NCI-H748 (cell line): ENCODE measurements at regions not wholly inside any gene's neighbourhood (a gene's known extent, or its start where the extent isn't known, plus 50 kb on each side); places are given as distances from the start of the nearest gene placed in this dataset.
"Not testable (repeated sequence)": the region's sequence is repeated elsewhere in the genome, so short reads cannot be mapped to it uniquely, and the experiment has no call there.

Experiments used
- DNase-seq: peaks from one replicate; lab custom pipeline; 2025; ENCODE audit not compliant: unreplicated experiment; lab: John Stamatoyannopoulos, UW

DNA sequence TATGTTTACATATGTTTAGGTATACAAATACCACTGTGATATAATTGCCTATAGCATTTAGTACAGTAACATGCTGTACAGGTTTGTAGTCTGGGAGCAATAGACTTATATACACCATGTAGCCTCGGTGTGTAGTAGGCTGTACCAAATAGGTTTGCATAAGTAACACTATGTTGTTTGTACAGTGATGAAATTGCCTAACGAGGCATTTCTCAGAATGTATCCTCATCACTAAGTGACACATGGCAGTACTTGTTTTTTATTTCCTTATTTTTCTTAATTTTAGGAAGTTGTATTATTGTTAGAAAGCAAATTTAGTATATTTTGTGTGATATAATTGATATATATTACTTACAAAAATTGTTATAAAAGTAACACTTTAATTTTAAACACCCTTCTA, 840.9 kb downstream of the LTN1 start:
- DNase-seq = no peak

DNA sequence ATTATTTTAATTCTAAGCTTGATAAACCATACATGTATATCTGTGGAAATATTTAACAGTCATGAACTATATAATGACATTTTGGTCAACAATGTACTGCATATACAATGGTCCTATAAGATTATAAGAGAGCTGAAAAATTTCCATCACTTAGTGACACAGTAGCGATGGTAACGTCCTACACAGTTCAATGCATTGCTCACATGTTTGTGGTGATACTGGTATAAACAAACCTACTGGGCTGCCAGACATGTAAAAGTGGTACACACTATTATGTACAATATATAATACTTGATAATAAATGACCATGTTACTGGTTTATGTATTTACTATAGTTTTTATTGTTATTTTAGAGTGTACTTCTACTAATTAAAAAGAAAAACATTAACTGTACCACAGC, 841.9 kb downstream of the LTN1 start:
- no peak for DNase-seq

DNA sequence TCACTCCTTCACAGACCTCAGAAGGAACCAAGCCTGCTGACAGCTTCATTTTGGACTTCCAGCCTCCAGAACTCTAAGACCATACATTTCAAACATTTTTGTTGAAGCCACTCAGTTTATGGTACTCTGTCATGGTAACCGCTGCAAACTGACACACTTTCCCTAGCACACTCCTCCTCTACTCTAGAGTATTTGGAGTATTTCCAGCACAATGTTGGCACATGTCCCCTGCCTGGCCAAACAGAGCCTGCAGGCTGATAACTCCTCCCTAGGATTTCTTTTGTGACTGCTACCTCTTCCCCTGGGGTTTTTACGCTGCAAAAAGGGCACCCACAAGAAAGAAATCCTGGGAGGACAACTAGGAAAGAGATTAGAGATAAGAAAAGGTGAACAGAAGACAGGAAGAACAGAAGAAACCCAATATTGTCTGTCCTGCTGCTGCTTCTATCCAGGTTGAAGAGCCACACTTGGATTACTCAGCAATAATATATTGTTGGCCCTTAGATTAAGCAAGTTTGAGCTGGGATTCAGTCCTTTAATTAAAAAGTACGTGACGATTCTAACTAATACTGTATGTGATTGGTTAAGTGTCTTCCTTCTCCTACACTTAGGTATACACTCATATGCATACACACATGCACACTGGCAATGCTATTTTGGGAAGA, 844.1 kb downstream of the LTN1 start:
- DNase-seq = no peak

DNA sequence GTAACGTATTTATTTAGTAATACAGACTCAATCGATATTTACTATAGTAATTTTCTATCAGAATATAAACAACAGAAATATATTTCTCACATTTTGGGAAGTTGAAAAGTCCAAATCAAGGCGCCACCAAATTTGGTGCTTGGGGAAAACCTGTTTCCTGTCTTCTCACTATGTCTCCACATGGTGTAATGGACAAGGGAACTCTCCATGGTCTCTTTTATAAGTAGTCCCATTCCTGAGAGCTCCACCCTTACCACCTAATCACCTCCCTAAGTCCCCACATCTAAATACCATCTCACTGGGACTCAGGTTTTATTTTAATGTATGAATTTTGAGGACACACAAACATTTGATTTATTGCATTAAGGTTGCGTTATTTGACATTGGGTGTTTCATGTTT, 848.0 kb downstream of the LTN1 start:
- no peak for DNase-seq

DNA sequence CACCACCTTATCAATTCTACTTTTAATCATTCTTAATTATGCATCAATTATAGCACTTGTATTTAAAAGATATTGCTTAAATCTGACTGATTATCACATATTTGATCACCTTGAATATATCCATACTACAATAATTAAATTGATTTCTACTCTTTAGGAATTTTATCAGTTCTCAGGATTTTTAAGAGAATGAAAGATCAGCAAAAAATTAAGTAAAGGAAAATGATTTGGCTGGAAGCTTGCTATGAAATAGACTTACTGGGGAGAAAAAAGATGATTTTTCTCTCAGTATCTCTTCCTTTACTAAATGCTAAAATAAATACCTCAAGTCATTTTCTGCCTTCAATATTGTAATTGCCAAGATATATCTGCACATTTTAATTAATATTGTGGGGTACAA, 848.6 kb downstream of the LTN1 start:
- DNase-seq = no peak

DNA sequence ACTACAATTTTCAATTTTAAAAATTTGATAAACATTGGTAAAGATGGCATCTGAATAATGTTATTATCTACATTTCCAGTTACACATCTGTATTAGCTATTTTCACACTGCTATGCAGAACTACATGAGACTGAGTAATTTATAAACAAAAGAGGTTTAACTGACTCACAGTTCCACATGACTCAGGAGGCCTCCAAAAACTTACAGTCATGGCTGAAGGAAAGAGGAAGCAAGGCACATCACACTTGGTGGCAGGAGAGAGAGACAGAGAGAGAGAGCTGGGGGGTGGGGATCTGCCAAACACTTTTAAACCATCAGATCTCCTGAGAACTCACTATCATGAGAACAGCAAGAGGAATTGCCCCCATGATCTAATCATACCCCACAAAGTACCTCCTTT, 850.0 kb downstream of the LTN1 start:
- no peak for DNase-seq

DNA sequence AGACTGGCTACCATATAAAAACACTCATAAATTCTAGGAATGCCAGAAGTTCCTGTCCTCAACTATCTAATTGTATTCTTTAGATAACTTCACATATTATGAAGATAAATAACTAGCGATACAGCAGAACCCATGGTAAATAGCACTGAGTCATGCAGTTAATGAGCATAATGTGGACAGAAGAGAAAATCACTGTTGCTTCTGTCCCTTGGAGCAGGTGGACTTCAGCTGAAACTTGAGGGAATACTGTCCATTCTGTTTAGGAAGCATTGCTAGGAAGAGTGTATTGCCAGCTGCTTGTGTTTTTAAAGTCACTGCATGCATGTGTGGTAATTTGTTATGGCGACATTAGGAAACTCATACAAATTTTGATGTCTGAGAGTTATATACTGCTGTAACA, 854.4 kb downstream of the LTN1 start:
- DNase-seq = no peak

DNA sequence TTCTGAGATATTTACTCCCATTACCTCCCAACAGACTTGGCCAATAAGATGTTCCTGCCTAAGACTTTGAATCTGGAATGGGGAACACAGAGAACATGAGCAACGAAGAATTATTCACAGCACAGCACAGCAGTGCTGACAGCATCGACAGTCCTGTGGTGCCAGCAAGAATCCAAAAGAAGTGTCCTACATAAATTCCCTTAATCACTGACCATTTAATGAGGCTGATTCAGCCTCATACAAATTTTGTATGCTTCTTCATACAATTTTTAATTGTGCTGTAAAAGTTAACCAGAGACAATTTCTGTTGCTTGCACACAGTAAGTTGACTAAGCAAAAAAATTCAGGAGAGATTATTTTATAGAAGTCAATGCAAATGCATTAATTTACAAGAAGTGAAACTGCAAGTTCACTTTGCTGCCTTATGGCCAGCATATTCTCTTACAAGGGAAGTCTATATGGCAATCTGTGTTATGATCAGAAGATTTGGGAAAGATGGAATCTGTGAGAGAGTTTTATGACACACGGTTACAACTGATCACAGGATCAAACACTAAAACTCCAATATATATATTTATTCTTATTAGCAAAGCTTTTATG, 855.9 kb downstream of the LTN1 start:
- no peak for DNase-seq

DNA sequence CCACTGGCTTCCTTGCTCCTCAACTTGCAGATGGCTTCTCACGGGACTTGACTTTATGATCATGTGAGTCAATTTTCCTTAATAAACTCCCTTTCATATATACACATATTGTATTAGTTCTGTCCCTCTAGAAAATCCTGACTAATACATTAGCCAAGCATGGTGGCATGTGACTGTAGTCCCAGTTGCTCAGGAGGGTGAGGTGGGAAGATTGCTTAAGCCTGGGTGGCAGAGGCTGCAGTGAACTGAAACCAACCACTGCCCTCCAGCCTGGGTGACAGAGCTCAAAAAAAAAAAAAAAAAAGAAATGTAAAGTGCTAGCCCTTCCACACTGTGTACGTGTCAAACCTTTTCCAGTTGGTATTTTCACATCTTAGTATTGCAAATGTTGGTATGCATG, 857.0 kb downstream of the LTN1 start:
- DNase-seq = no peak

DNA sequence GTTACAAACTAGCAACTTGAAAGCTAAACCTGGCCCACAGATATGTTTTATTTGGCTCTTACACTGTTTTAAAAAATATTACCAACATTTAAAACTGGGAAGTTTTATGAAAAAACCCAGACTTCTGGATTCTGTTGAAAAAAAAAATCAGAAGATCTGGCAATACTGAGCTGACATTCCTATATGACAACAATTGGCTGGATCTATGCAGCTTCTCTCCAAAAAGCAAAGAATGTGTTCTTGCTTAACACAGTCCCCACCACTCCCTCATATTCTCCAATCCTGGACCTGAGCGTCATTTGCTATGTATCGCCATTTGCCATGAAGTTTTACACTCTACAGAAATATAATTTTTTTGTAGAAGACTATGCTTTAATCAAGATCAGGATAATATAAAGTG, 859.6 kb downstream of the LTN1 start:
- DNase-seq = no peak

DNA sequence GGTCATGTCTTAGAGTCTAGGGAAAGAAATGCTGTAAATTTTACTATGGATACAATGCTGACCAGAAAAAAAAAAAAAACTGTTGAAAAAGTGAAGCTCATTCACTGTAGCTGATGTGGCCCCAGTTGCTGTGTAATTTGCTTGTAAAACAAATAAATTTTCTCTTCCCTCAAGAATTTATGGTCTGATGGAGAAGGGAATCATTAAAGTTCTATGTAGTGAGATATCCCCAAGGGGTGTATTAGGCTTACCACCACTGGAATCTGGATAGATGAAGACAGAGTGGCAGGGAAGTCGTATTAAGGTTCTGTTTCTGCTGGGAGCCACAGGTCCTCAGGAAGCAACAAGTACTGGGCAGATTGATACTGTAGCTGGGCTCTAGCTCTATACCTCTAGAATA, 860.0 kb downstream of the LTN1 start:
- DNase-seq = no peak

DNA sequence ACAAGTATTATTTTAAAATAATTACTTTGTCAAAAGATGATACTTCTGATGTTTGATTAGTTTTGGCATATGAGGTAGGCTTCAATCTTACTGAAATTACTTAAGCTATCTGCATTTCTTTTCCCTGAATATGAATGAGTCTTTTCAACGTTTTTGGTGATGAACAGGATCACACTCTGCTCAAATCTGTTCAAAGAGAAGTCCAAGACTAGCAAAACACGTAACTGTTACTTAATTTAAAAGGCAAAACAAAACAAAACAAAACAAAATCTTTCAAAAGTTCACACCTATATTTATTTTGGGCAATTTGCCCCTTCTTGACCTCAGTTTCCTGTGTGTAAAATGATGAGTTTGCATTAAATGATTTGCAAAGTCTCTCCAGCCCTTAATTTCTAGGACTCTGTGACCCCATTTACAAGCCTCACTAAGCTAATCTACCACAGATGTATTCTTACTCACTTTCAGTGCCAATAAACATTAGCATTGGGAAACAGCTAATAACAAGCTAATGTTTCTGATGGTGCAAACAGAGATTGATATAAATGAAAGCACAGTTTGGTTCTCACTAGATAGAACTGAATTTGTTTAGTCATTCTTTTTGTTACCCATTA, 865.4 kb downstream of the LTN1 start:
- DNase-seq = no peak

DNA sequence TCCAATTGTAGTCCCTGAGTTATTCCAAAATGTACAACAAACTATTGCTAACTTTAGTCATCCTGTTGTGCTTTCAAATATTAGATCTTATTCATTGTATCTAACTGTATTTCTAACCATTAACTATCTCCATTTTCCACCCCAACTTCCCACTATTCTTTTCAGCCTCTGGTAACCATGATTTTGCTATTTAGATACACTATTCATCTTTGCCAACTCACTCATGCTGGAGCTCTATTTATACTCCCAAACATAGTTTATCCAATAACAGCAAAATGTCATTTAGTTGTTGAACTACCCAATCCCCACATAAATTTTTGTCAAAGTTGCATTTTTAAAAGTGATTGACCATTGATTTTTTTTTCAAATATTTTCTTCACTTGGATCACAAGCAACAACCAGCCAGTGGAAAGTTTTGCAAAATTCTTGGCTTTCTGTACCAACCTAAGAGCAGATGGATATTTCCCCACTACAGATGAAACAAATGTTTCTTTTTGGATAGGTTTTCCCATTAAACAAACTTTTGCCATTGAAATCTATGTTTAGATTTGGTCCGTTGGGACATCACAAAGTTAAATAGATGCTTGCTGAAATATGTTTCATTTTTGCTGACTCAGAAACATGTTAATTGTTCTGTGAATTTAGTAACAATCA, 866.0 kb downstream of the LTN1 start:
- DNase-seq = no peak

DNA sequence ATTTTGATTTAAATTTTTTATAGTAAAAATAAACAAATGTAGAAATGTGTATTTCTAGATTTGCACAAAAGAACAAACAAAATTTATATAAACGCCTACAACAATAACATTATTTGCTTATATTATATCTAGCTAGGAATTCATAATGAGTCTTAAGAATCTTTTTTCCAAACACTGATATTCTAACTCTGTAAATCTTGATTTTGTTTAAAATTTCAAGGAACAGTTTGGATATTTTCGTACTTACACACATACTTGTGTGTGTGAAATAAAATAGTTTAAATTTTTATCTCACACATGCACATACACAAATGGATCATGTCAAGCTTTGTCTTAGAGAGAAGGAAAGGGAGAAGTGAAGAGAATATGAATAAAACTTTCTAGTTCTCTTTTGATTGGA, 868.1 kb downstream of the LTN1 start:
- no peak for DNase-seq

DNA sequence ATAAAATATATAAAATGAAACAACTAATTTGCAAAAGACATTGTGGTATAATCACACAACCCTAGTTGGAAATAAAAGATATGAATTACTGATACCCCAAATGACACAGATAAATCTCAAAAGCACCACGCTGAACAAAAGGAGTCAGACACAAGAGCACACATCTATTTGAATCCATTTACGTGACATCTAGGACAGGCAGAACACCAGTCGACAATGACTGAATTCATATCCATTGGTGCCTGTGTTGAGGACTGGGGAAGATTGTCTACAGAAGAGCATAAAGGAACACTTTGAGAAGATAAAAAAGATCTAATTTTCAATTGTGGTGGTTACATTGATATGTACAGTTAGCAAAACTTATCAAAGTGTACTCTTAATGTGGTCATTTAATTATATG, 874.1 kb downstream of the LTN1 start:
- DNase-seq = no peak

DNA sequence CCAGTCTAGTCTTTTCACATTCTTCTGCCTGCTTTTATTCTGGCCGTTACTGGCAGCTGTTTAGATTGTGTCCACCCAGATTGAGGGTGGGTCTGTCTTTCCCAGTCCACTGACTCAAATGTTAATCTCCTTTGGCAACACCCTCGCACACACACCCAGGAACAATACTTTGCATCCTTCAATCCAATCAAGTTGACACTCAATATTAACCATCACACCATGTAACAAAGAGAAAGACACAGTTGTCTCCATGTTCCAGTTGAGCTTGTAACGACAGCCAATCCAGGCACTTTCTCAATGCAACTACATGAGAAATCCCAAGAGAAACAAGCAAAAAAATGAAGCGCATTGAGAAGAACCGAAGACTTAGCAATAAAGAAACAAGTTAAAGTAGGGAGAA, 877.7 kb downstream of the LTN1 start:
- DNase-seq = not testable (repeated sequence)

DNA sequence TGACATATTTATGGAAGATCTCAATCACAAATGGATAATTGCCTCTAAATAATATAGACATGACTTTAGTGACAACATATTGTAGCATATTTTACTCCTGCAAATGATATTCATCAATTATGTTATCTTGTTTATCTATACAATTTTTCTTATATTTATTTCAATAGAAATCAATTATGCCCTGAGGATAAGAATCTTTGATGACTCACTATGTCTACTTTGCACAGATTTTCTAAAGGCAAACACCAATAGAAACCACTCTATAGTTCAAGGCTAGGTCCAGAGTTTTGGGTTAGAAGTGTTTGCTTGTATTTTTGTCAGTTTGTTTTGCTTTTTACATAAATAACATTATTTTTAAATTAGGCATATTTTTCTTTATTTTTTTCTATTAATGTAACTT, 879.0 kb downstream of the LTN1 start:
- DNase-seq = no peak

DNA sequence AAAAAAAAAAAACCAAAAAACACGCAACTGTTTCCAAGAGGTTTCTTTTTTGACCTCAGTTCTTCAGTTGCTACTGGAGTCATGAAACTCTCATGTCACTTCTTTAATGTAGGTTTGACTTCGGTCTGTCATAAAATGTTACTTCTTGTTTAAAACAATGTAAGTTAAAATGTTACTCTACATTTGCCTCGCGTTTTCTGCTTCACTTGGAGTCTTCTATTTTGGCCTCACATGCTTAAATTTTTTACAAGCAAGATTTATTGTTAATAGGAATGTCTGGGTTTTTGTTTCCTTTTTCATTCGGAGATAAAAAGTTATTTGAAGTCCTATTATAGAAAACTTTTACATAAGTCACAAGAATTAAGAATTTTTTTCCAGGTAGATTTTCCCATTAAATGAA, 880.2 kb downstream of the LTN1 start:
- no peak for DNase-seq

DNA sequence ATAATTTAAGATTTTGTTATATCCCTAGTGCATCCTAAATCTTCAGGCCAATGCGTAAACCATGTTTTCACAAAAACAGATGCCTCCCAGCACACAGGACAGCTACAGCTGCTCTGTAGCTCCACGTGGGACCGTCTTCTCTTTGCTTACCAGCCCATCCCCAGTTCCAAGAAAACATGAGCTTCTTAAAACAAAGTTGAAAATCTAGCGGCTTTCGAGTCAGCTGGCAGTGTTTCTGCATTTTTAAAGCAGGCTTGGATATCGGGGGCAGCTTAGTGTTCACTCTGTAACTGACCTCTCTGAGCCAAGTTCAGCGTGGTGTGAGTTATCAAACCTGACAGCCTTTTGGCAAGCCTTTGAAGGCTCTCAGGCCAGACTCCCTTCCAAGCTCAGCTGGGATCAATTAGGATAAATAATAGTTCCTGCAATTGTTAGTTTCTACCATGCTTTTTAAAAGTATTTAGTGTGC, 881.5 kb downstream of the LTN1 start:
- DNase-seq = no peak

DNA sequence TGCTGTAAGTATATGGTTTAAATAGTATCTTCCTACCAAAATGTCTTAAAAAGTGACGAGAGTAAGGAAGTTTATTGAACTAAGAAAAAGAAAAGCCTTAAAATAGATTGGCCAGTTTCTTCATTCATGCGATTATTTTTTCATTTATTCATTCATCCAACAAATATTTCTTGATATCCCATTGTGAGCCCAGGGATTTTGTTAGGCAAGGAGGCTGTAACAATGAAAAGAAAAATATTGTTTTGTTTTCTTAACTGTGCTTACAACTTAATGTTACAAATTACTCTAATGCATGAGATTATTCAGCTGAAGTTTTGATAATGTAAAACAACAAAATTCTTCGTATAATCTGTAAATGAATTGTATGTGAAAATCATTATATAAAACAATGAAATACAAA, 882.0 kb downstream of the LTN1 start:
- DNase-seq = no peak

DNA sequence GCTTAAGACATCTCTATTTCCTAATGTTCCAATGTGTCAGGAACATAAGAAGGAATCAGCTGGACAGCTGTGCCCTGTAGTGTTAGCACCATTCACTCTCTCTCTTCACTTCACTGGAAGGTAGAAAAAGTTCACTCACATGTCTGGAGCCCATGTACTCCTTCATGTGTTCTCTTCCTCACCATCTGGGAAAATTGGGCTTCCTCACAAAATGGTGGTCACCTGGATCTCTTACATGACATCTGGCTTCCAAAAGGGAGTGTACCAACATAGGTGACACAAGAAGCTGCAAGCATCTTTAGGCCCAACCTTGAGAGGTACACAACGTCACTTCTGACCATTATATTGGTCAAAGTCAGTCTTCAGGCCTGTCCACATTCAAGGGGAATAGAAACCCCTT, 882.6 kb downstream of the LTN1 start:
- no peak for DNase-seq

DNA sequence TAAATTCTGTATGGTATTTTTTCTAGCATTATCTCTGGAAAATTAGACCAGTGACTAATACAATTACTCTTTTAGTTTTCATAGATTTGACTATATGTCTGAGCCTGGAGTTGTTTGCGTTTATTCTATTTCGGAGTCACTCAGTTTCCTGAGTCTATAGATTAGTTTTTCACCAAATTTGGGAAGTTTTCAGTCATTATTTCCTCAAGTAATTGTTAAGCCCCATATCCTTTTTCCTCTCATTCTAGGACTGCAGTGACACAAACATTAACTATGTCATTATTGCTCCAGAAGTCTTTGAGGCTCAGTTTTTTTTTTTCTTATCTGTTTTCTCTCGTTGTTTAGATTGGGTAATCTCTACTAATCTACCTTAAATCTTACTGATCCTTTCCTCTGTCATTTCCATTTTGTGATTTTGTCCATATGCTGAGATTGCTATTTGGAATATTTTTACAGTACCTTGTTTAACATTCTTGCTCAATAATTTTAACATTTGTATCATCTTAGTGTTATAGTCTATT, 886.2 kb downstream of the LTN1 start:
- no peak for DNase-seq
